GM12873 (cell line): ENCODE measurements at regions not wholly inside any gene's neighbourhood (a gene's known extent, or its start where the extent isn't known, plus 50 kb on each side); places are given as distances from the start of the nearest gene placed in this dataset.
A peak's percentile ranks its signal among the peaks of the same experiment; 100 is the strongest.

Source experiments
- CTCF ChIP-seq: IDR thresholded peaks from 2 replicates; pipeline ENCODE4 v1.5.1; 2012; ENCODE audit warnings: low read depth, mild to moderate bottlenecking, moderate library complexity, low read length, control low read depth; ENCODE audit not compliant: insufficient read depth; ENCODE audit errors: missing control alignments

DNA sequence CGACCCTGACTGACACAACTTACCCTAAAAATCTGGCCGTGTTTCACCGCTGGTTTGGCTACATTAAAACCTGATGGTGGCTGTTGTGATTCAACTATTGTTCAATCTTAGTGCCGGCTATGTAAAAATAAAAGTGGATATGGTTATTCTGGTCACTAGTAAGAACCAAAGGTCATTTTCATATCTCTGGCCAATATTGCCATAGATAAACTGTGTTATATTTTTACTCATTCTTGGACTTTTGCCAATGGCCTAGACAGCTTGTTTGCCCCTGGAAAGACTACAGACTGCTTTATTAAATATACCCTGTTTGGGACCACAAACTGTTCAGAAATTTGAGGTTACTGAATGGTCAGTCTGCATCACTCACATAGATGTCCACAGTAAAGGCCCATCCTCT is 258.5 kb upstream of the KLHL1 start:
- no peak for TF ChIP-seq CTCF

DNA sequence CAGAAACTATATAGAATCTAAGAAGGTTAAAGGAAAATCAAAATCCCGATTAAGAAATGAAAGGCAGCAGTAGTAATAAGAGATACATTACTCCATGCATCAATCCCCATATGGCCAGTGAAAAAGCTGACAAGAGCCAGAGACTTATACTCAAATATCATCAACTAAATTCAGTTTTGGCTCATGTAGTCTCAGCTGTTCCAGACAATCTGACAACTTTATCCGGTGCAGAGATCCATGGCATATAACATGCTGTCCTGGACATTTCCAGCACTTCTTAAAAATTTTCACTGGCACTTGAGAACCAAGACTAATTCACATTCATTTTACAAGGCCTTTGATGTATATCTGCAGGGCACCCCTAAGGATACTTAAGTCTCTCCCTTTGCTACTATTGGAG is 255.7 kb upstream of the KLHL1 start:
- no peak for TF ChIP-seq CTCF

DNA sequence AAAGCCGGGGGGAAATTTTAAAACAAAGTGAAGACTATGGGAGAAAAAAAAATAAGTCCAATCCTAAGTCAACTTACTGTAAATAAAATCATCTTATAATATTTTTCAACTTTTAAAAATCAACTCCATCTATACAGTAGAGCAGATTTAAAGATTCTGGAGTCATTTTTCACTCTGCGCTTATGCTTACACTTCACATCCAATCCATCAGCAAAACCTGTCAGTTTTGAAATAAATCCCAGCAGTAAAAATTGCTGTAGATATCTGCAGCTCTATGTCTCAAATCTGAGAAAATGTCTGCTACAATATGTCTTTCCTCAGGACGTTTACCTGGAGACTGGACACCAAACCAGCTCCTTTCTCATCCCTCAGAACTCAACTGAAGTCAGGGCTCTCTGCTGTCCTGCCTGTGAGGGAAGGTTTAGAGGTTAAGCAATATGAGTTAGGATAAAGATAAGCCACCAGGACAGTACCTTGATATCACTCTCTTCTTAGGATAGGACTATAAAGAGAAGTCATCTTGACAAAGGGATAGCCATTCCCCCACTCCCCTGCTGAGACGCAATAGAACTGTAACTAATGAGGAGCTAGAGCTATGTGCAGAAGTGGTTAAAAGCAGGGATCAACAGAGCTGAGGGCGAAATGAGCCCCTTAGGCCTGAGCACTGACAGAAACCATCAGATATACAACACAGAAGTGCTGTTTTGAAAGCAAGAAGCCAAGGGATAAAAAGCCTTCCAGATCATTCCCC is 254.7 kb upstream of the KLHL1 start:
- no peak for TF ChIP-seq CTCF

GRCh38 chr13:70357031-70357430 is 248.8 kb upstream of the KLHL1 start:
- TF ChIP-seq CTCF = no peak

DNA sequence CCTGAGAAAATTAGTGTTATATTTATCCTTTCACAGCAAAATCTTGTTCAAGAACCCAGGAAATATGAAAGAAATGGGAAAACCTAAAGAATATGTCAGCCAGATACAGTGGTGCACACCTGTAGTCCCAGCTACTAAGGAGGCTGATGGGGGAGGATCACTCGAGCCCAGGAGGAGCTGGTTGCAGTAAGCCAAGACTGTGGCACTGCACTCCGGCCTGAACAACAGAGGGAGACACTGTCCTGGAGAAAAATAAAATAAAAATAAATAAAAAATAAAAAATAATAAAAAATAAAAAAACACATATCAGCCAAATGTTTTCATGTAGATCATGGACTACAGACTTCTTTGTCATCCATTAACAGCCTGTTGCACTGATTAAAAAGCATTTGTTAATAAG is 244.8 kb upstream of the KLHL1 start:
- no peak for TF ChIP-seq CTCF

- TF ChIP-seq CTCF = no peak
These were observed 239.8 kb upstream of the KLHL1 start for GRCh38 chr13:70347947-70348620.

DNA sequence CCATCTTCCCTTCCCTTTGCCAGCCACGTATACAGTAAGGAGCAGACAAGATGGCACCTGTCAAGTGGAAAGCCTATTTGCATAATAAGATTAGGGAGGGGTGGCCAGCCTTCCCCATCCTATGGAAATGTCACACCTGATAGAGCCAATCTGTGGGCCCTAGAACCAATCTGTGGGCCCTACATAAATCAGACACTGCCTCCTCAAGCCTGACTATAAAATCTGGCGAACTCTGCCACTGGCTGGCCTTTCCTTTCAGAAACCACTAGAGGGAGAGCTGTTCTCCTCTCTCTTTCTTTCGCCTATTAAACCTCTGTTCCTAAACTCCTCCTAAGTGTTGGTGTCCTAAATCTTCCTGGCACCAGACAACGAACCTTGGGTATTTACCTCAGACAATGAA is 231.5 kb upstream of the KLHL1 start:
- TF ChIP-seq CTCF = peak; percentile 33
